ENCODE measurements at regions not wholly inside any gene's neighbourhood (a gene's known extent, or its start where the extent isn't known, plus 50 kb on each side); places are given as distances from the start of the nearest gene placed in this dataset.

DNA sequence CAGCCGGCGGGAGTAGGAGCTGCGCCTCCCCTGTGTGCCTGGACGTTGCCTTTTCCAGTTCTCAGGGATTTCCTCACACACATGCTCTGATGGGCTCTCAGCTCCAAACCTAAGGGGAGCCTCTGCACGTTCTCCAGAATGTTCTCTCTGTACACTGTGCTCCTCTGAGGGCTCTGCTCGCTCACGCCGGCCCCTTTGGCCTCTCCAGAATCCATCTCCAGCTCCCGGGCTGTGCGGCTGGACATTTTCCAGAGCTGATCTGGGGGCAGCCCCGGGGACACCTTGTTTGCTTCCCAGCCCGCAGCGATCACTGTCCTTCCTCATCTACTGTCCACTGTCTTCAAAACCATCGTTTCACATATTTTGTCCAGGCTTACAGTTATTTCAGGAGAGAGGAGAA lies 245.4 kb upstream of the HDAC4 start:
- TF ChIP-seq POLR2AphosphoS5 (IDR thresholded peaks at IDR 0.05; ENCODE audit: control insufficient read depth, insufficient read depth, low read depth, low read length) = no peak
- no peak for TF ChIP-seq POLR2A (conservative IDR thresholded peaks at IDR 0.05)
